Stimulated activated CD4-positive, alpha-beta T cell treated with anti-CD3 and anti-CD28 coated beads, Interleukin-4, amount 100 ng/mL, for 48 hours (primary cell): ENCODE measurements at regions not wholly inside any gene's neighbourhood (a gene's known extent, or its start where the extent isn't known, plus 50 kb on each side); places are given as distances from the start of the nearest gene placed in this dataset.

Experiments
- DNase-seq, 2 donors: peaks; one replicate each; pipeline ENCODE4 v3.0.0-alpha.2; 2020; ENCODE audit warnings: low read depth in 2 of 2

DNA sequence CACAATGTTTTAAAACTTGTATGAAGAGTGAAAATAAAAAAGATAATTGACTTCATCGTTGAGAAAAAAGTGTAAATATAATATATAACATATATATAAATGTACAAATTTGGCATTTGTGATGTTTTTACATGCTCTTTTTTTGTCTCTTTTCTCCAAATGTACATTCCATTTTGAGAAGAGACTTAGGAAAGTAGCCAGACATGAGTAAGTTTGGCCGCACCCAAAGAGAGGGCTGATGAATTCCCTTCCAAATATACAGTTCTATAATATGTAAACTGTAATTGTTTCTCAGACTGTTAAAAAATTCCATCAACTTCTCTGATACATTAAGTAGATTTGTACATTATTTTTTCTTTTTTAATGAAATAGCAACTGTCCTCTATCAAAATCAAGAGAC lies 193.2 kb upstream of the MAP3K1 start:
- no peak for DNase-seq

- DNase-seq = no peak
Observed at GRCh38 chr5:56620903-56621677, 194.3 kb upstream of the MAP3K1 start.

DNA sequence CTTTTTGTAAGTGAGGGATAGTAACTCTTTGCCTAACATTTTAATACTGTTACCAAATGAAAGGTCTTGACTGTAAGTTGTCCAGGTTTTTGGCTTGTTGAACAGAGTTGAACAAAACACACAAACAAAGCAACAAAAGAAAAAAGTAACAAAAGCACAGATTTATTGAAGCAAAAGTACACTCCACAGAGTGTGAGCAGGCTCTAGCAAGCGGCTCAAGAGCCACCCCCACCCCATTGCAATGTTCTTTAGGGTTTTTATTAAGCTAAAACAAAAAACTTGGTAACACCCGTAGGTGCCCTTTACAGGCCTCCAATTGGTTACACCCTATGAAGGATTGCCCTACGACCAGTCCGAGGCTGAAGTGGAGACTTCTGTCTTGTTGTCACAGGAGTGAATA lies 197.4 kb upstream of the MAP3K1 start:
- no peak for DNase-seq

DNA sequence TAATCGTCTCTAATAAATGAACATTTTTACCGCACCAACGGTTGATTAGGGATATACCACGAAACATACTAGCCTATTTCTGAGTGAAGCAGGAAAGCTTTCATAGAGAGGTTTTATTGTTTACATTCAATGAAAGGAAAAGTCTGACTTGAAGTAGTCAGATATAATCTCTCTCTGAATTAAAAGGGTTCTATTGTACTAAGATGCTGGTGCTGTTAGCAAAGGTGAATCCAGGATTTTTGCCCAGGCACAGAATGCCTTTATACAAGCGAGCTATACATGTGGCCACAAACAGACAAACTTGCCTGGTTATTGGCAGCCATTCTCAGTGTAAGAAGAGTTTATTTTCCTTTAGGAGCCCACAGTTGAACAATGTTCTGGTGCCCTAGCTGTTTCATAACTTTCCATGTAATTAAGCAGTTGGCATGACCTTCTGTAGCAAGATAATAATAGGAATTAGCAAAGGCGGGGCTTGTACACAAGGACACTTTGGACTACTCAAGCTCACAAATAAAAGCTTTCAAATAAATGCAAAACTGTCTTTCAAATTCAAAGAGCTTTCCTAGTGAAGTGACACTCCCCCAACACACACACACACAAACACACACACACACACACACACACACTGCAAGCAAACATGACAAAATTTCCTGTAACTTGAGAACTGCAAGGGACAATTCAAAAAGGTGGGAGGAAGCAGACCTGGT lies 198.7 kb upstream of the MAP3K1 start:
- no peak for DNase-seq

DNA sequence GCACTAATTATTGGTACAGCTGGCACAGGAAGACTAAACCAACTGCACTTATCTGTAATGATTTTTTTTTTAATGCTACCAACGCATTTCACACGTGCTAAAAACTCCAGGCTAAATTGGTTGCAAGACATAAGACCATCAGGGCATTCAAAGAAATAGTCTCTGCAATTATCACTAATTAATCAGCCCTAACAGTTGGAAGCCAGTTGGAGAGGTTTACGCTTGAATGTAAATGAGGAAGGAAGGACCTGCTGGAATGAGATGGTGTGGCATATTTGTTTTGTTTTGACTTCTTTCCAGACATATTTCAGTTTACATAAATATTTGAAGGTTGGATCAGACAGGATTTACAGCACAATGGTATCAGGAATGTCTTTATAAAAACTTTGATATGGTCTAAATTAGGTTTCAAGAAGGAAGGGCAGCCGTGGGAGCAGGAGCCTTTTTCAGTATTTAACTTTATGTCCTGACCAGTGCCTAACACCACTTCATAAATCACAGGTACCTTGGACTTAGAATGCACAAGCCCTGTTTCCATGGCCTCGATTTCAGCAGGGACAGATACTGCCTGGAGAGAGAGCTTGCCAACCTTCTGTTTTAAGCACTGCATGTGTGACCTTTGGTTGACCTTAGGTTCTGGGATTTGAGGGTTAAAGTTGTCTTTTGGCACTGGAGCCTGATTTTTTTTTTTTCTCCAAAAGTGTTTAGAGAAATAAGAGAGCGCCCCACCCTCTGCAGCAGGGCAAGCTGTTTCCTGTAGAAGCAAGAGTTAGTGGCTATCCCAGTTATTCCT lies 199.8 kb upstream of the MAP3K1 start:
- no peak for DNase-seq

GRCh38 chr5:56612759-56613158 lies 202.6 kb upstream of the MAP3K1 start:
- DNase-seq = no peak

DNA sequence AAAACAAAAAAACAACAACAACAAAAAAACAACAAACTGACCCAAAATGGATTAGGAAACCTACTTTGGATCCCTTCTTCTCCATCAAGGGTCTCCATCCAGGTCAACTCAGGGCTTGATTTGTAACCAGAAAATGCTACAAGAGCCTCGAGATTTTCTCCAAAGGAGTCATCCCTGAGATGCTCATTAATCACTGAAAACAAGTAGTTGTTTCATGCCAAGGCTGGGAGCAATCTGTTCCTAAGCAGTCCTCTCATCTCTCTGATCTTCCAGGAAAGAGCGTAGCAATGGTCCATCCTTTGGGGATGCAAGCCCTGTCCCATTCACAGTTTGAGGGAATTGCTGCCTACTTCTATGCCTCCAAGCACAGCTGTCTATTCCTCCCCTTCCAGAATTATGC lies 203.0 kb upstream of the MAP3K1 start:
- no peak for DNase-seq

DNA sequence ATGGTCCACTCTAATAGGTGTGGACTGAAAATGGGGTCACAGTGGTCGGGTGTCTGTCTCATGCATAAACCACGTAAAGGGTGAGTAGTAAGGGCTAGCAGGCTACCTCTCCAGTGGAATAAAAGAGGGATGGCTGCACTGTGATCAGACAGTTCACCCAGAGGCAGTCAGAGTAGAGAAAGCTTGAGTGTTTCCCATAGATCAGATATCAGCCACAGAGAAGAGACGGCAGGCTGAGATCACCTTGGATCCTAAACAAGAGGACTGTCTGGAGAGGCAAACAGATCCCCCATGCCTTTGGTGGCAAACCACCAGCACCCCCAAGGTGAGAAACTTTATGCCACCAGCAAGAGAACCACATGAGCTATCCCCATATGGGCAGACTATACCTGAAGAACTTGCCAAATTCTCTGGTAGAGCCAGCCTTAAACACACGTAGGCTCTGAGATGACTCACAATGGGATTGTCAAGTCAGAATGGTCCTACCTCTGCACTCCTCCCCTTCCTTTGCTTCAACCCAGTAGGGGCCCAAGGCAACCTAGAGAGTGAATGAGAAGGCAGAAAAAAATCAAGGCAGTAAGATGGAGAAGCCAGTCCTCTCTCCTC lies 205.2 kb upstream of the MAP3K1 start:
- DNase-seq = peak in 1 of 2 donors; percentile 23

DNA sequence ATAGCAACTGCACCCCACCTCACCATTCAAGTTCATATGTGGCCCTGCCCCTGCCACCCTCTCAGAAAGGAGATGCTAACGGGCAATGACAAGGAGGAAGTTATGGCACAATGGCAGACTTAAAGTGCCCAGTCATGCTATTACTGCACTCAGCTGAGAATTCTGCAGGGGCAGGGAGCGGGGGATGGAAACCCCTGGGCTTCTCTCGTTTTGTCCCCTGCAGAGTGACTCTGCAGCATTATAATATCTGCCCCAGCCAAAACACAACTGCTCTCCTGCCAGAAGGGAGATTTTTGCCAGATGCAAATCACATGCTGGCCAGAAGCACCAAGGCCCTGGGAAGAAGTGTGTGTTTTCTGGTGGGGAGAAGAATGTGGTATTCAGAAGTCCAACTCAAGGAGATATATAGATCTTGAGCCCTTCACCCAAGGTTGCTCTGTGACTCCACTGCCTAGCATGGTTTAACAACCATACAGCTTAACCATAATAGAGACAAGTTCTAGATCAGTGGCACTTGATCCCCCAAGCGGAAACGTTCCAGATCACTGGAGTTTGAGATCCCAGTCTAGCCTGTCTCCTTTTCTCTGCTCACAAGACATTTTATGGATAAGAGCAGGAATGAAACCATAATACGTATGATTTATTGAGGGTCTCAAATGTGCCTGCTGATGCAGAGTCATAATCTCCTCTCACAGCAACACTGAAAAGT lies 207.0 kb upstream of the MAP3K1 start:
- DNase-seq = no peak

DNA sequence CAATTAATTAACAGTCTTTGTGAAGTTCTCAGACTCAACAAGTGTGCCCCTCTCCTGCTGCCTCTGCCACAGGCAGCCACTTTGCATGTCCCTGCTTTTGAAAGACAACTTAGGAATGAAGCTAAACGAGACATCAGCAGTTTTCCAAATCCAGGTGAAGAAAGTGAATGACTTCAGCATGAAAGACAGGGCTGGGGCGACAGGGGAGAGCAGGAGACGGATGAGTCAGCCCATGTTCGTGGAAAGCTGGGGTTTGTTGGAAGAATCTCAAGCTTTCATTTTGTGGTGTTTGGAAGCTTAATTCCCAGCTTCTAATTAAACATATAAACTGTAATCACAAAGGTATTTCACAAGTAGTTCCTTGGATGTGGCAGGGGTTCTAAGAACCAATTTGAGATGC lies 207.8 kb upstream of the MAP3K1 start:
- DNase-seq = no peak

GRCh38 chr5:56607074-56607473 lies 208.3 kb upstream of the MAP3K1 start:
- no peak for DNase-seq

- DNase-seq = no peak
Observed at GRCh38 chr5:56606192-56606591, 209.2 kb upstream of the MAP3K1 start.

- no peak for DNase-seq
Observed at GRCh38 chr5:56605231-56605630, 210.1 kb upstream of the MAP3K1 start.

GRCh38 chr5:56601641-56602071 lies 213.7 kb upstream of the MAP3K1 start:
- DNase-seq = no peak

GRCh38 chr5:56598941-56599340 lies 216.4 kb upstream of the MAP3K1 start:
- no peak for DNase-seq

- no peak for DNase-seq
Observed at GRCh38 chr5:56596155-56596554, 219.2 kb upstream of the MAP3K1 start.

DNA sequence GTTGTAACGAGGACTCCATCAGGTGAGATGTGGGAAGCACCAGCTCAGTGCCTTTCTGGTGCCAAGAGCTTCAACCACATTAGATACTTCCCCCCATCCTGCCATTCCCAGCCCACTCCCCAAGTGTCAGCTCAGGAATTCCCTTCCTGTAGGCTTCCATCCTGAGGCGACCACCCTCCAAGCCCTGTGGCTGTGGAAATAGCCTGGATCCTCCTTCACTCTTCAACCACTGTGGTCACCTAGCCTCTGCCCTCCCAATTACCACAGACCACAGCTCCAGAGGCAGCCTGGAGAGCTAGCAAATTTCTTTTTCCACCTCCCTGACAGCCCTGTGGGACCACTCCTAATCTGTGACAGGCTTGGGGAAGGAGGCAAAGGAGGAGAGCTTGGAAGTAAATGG lies 219.8 kb upstream of the MAP3K1 start:
- DNase-seq = no peak

GRCh38 chr5:56594792-56595191 lies 220.6 kb upstream of the MAP3K1 start:
- DNase-seq = no peak

DNA sequence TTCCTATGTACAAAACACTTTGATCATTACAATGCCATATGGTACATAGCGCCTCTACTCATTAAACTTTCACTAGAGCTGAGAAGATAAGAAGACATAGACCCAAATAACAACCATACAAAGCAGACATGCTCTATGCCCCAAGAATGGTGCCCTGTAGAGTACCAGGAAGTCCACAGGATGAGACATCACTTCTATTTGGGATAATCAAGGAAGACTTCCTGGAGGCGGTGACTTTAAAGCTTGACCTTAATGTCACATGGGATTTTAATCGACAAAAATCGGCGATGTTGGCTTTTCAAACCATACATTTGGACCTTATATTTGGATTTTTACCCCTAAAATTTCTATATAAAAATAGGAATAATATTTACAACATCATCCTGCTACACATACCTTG lies 224.3 kb upstream of the MAP3K1 start:
- DNase-seq = no peak

DNA sequence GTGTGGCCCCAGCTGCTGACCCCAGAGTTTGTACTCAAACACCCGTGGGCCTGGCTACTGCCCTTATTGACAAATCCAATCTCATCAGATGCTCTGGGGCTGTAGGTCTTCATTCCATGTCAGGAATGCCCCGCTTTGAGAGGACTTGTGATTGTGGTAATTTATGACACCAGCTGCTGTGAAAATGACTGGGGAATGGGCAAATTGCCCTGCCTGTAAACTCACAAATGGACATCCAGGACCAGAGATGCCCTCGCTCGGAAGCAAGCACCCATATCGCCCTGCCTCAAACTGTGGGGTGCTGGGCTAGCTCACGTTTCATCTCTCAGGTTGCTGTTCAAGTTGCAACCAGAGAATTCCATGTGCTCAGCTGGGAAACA lies 225.9 kb upstream of the MAP3K1 start:
- no peak for DNase-seq

- no peak for DNase-seq
Observed at GRCh38 chr5:56588636-56589480, 226.5 kb upstream of the MAP3K1 start.
